GM12892 (cell line): ENCODE measurements at regions not wholly inside any gene's neighbourhood (a gene's known extent, or its start where the extent isn't known, plus 50 kb on each side); places are given as distances from the start of the nearest gene placed in this dataset.

Experiments
- POLR2A ChIP-seq: IDR thresholded peaks from 2 replicates; pipeline ENCODE4 v1.6.1; 2011; ENCODE audit warnings: low read depth, low read length, control low read depth
- TAF1 ChIP-seq: IDR thresholded peaks from 2 replicates; pipeline ENCODE4 v1.6.1; 2011; ENCODE audit warnings: low read depth, mild to moderate bottlenecking, control low read depth, low read length, borderline replicate concordance

- no peak for TF ChIP-seq POLR2A
- no peak for TF ChIP-seq TAF1
These were observed 161.0 kb upstream of the SLC28A3 start for GRCh38 chr9:84501587-84501986.
